ENCODE measurements at regions not wholly inside any gene's neighbourhood (a gene's known extent, or its start where the extent isn't known, plus 50 kb on each side); places are given as distances from the start of the nearest gene placed in this dataset.

DNA sequence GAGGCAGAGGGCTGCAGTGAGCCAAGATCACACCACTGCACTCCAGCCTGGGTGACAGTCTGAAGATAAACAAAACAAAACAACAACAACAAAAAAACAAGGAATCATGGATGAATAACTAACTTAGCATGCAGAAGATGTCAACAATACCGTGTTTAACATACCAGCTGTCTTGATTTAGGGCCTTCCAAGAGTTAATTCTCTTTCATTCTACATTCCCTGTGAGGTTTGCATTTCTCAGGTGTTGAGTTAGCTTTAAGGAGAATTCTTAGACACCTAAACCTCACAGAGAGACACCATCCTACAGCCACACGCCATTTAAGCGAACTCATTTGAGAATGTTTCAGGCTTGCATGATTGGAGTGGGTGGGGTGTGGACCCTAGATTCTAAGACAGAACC lies 363.1 kb upstream of the RUNX1 start:
- intact Hi-C loops (cut with micrococcal nuclease), result no loop called here
- Mint-ChIP-seq H3K4me1 (ENCODE audit: insufficient read depth, unreplicated experiment) (peaks cover 11% of the 10 kb centered on the region), H3K9me3 (ENCODE audit: unreplicated experiment) (no peaks in the 10 kb centered on the region), H3K4me3 (ENCODE audit: unreplicated experiment) (no peak overlapping the region), H3K27ac (ENCODE audit: low read depth, unreplicated experiment) (no peak overlapping the region), H3K36me3 (ENCODE audit: insufficient read depth, unreplicated experiment) (no peaks in the 10 kb centered on the region), H3K27me3 (ENCODE audit: insufficient read depth, unreplicated experiment) (peaks cover 36% of the 10 kb centered on the region)
- ChIA-PET CTCF (interaction anchor here (0.6 to 1.2 kb wide), 4 partner anchors 9 to 33 kb away, joined by 3 read pairs; no protein-coding TSS in a partner anchor), POLR2A (interaction anchor here (1.0 to 1.2 kb wide), 2 partner anchors 12 to 14 kb away, joined by 3 to 4 read pairs; no protein-coding TSS in a partner anchor)
- DNase-seq (ENCODE audit: unreplicated experiment), result no peak
- BruUV-seq (replicated peaks), result no TSS peak
- TF ChIP-seq, protein P1, sequence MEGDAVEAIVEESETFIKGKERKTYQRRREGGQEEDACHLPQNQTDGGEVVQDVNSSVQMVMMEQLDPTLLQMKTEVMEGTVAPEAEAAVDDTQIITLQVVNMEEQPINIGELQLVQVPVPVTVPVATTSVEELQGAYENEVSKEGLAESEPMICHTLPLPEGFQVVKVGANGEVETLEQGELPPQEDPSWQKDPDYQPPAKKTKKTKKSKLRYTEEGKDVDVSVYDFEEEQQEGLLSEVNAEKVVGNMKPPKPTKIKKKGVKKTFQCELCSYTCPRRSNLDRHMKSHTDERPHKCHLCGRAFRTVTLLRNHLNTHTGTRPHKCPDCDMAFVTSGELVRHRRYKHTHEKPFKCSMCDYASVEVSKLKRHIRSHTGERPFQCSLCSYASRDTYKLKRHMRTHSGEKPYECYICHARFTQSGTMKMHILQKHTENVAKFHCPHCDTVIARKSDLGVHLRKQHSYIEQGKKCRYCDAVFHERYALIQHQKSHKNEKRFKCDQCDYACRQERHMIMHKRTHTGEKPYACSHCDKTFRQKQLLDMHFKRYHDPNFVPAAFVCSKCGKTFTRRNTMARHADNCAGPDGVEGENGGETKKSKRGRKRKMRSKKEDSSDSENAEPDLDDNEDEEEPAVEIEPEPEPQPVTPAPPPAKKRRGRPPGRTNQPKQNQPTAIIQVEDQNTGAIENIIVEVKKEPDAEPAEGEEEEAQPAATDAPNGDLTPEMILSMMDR (IDR thresholded peaks at IDR 0.05; ENCODE audit: unreplicated experiment), result no peak

DNA sequence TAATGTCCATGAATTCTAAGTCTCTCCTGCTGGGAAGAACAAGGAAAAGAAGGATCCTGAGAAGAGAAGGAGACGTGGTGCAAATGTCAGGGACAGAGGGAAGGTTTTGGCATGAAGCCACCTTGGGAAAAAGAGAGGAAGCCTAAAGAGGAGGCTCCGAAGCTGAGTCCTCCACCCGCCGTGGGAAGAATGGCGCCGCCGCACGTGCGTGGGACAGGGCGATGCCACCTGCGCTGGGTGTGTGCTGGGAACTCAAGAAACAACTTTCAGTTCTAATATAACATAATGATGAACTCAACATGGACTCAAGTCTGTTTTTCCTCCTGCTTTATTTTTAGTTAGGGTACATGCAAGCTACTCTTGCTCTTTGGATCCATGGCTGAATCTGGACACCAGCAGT lies 362.3 kb upstream of the RUNX1 start:
- Mint-ChIP-seq H3K4me1 (ENCODE audit: insufficient read depth, unreplicated experiment) (peaks cover 11% of the 10 kb centered on the region), H3K36me3 (ENCODE audit: insufficient read depth, unreplicated experiment) (no peaks in the 10 kb centered on the region), H3K27me3 (ENCODE audit: insufficient read depth, unreplicated experiment) (peaks cover 29% of the 10 kb centered on the region), H3K27ac (ENCODE audit: low read depth, unreplicated experiment) (no peak overlapping the region), H3K9me3 (ENCODE audit: unreplicated experiment) (no peaks in the 10 kb centered on the region), H3K4me3 (ENCODE audit: unreplicated experiment) (no peak overlapping the region)
- ChIA-PET POLR2A (interaction anchor here (0.6 to 1.2 kb wide), 3 partner anchors 13 to 498 kb away, joined by 3 read pairs; no protein-coding TSS in a partner anchor), CTCF (interaction anchor here (0.6 to 1.2 kb wide), 4 partner anchors 11 to 666 kb away, joined by 3 to 4 read pairs (median 3); no protein-coding TSS in a partner anchor)
- no TSS peak for BruUV-seq (replicated peaks)
- no peak for DNase-seq (ENCODE audit: unreplicated experiment)
- TF ChIP-seq, protein P1 (IDR thresholded peaks at IDR 0.05; ENCODE audit: unreplicated experiment), result no peak
- intact Hi-C loops (cut with micrococcal nuclease), result no loop called here

DNA sequence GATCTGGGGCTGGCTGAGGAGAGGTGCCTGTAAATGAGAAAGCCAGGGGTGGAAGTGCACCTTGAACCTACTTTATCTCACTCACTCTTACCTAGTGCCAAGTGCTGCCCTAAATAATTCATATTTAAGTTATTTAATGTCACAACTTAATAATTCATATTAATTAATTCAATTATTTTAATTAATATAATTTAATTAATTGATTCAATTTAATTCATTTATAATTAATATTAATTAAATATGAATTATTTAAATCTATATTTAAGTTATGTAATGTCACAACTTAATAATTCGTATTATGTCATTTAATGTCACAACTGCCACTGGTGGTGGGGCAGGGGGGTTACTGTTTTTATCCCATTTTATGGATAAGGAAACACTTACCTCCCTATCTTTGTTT lies 361.6 kb upstream of the RUNX1 start:
- no peak overlapping the region for H3K27ac Mint-ChIP-seq (ENCODE audit: low read depth, unreplicated experiment)
- intact Hi-C loops (cut with micrococcal nuclease), result no loop called here
- DNase-seq (ENCODE audit: unreplicated experiment), result no peak
- H3K36me3 Mint-ChIP-seq (ENCODE audit: insufficient read depth, unreplicated experiment), result no peaks in the 10 kb centered on the region
- peaks cover 25% of the 10 kb centered on the region for H3K27me3 Mint-ChIP-seq (ENCODE audit: insufficient read depth, unreplicated experiment)
- ChIA-PET POLR2A (no interaction called here), CTCF (interaction anchor here (0.6 to 0.7 kb wide), 2 partner anchors 236 to 665 kb away, joined by 3 to 7 read pairs; no protein-coding TSS in a partner anchor)
- no peak overlapping the region for H3K4me3 Mint-ChIP-seq (ENCODE audit: unreplicated experiment)
- H3K4me1 Mint-ChIP-seq (ENCODE audit: insufficient read depth, unreplicated experiment), result peaks cover 11% of the 10 kb centered on the region
- TF ChIP-seq, protein P1 (IDR thresholded peaks at IDR 0.05; ENCODE audit: unreplicated experiment), result no peak
- H3K9me3 Mint-ChIP-seq (ENCODE audit: unreplicated experiment), result no peaks in the 10 kb centered on the region
- BruUV-seq (replicated peaks), result no TSS peak

DNA sequence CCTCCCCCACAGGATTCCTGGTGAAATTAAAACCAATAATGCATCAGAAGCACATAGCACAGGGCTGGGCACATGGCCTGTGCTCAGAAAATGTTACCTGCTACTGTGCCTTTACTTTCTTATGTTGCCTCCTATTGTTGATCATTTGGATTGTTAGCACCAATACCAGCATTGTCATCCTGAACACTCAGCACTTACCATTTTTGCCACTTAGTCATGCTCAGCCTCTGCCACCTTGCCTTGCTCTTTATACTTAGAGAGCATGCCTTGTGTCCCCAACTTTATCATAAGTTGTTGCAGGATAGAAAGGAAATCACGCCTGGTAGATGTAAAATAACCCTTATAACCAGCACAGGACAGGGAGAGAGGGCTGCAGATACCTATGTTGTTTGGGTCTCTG lies 361.0 kb upstream of the RUNX1 start:
- Mint-ChIP-seq H3K9me3 (ENCODE audit: unreplicated experiment) (no peaks in the 10 kb centered on the region), H3K27ac (ENCODE audit: low read depth, unreplicated experiment) (no peak overlapping the region), H3K27me3 (ENCODE audit: insufficient read depth, unreplicated experiment) (peaks cover 21% of the 10 kb centered on the region), H3K36me3 (ENCODE audit: insufficient read depth, unreplicated experiment) (no peaks in the 10 kb centered on the region), H3K4me3 (ENCODE audit: unreplicated experiment) (no peak overlapping the region), H3K4me1 (ENCODE audit: insufficient read depth, unreplicated experiment) (peaks cover 11% of the 10 kb centered on the region)
- no peak for DNase-seq (ENCODE audit: unreplicated experiment)
- intact Hi-C loops (cut with micrococcal nuclease), result no loop called here
- CTCF ChIA-PET, result interaction anchor here (0.6 kb wide), 1 partner anchor 237 kb away, joined by 7 read pairs; no protein-coding TSS in a partner anchor
- no TSS peak for BruUV-seq (replicated peaks)
- TF ChIP-seq, protein P1 (IDR thresholded peaks at IDR 0.05; ENCODE audit: unreplicated experiment), result no peak
- POLR2A ChIA-PET, result no interaction called here

Data from MCF 10A (cell line).